ENCODE measurements at regions not wholly inside any gene's neighbourhood (a gene's known extent, or its start where the extent isn't known, plus 50 kb on each side); places are given as distances from the start of the nearest gene placed in this dataset.
"Not testable (repeated sequence)": the region's sequence is repeated elsewhere in the genome, so short reads cannot be mapped to it uniquely, and the experiment has no call there.

- no peak for DNase-seq (ENCODE audit: low read depth)
- no peak overlapping the region for H3K4me3 ChIP-seq (ENCODE audit: low read length)
- TF ChIP-seq CTCF (conservative IDR thresholded peaks at IDR 0.05; ENCODE audit: low read depth, low read length) = no peak
Observed at GRCh38 chr1:96222701-96223100, 498.9 kb upstream of the PTBP2 start.

- not testable (repeated sequence) for H3K4me3 ChIP-seq (ENCODE audit: low read length); DNase-seq (ENCODE audit: low read depth)
Observed at GRCh38 chr1:96224229-96224628, 497.4 kb upstream of the PTBP2 start.

GRCh38 chr1:96233422-96233821 lies 488.2 kb upstream of the PTBP2 start:
- no peak for TF ChIP-seq CTCF (conservative IDR thresholded peaks at IDR 0.05; ENCODE audit: low read depth, low read length)
- DNase-seq (ENCODE audit: low read depth) = no peak
- H3K4me3 ChIP-seq (ENCODE audit: low read length) = no peak overlapping the region

GRCh38 chr1:96234299-96234698 lies 487.3 kb upstream of the PTBP2 start:
- peak; percentile 38 for DNase-seq (ENCODE audit: low read depth)
- TF ChIP-seq CTCF (conservative IDR thresholded peaks at IDR 0.05; ENCODE audit: low read depth, low read length) = no peak

GRCh38 chr1:96236156-96236739 lies 485.3 kb upstream of the PTBP2 start:
- no peak overlapping the region for H3K4me3 ChIP-seq (ENCODE audit: low read length)
- peak; percentile 56 for TF ChIP-seq CTCF (conservative IDR thresholded peaks at IDR 0.05; ENCODE audit: low read depth, low read length)
- peak; percentile 16 for DNase-seq (ENCODE audit: low read depth)

More at GRCh38 chr1:96234299-96234698, 487.3 kb upstream of the PTBP2 start:
- H3K4me3 ChIP-seq (ENCODE audit: low read length) = no peak overlapping the region

- DNase-seq (ENCODE audit: low read depth) = no peak
- TF ChIP-seq CTCF (conservative IDR thresholded peaks at IDR 0.05; ENCODE audit: low read depth, low read length) = no peak
Observed at GRCh38 chr1:96238426-96238825, 483.2 kb upstream of the PTBP2 start.

GRCh38 chr1:96240438-96240837 lies 481.1 kb upstream of the PTBP2 start:
- no peak overlapping the region for H3K4me3 ChIP-seq (ENCODE audit: low read length)
- DNase-seq (ENCODE audit: low read depth) = no peak
- TF ChIP-seq CTCF (conservative IDR thresholded peaks at IDR 0.05; ENCODE audit: low read depth, low read length) = no peak

More at GRCh38 chr1:96238426-96238825, 483.2 kb upstream of the PTBP2 start:
- no peak overlapping the region for H3K4me3 ChIP-seq (ENCODE audit: low read length)
